ENCODE measurements at regions not wholly inside any gene's neighbourhood (a gene's known extent, or its start where the extent isn't known, plus 50 kb on each side); places are given as distances from the start of the nearest gene placed in this dataset.

GRCh38 chr21:27739187-27739586, 772.3 kb upstream of the ADAMTS5 start:
- Histone ChIP-seq H3K9me2 (ENCODE audit: insufficient read depth) (0 out of 2 replicates have a peak, but pooled peaks cover 20% of the 10 kb centered on the region), H3K4me3 (no peak overlapping the region), H3K27ac (ENCODE audit: low read depth) (no peak overlapping the region), H3K4me2 (no peak overlapping the region), H3K4me1 (ENCODE audit: insufficient read depth) (peaks cover 6% of the 10 kb centered on the region; the same call in 1 of the 2 replicates), H3F3A (replicated peaks; ENCODE audit: low read depth) (no peaks in the 10 kb centered on the region), H4K20me1 (replicated peaks; ENCODE audit: insufficient read depth) (no peaks in the 10 kb centered on the region), H3K79me2 (replicated peaks; ENCODE audit: insufficient read depth) (no peaks in the 10 kb centered on the region), H3K27me3 (ENCODE audit: insufficient read depth) (no peaks in the 10 kb centered on the region), H2AFZ (no peak overlapping the region; the same call in 1 of the 2 replicates), H3K36me3 (ENCODE audit: insufficient read depth) (no peaks in the 10 kb centered on the region)
- no peak for TF ChIP-seq CREB1 (CRISPR knock-in tag; IDR thresholded peaks at IDR 0.05; ENCODE audit: low read depth)
- no peak for TF ChIP-seq ZNF114 (CRISPR knock-in tag; IDR thresholded peaks at IDR 0.05)
- ATAC-seq (no peak), DNase-seq (ENCODE audit: low spot score) (no peak)
- no peak overlapping the region for H3K27ac Mint-ChIP-seq
- no peaks in the 10 kb centered on the region for H3K27me3 Mint-ChIP-seq (ENCODE audit: insufficient read depth, low read depth, poor library complexity)
- H3K4me3 Mint-ChIP-seq: no peak overlapping the region
- H3K36me3 Mint-ChIP-seq (ENCODE audit: low read depth): peaks cover under 1% of the 10 kb centered on the region; the same call in 1 of the 3 replicates
- no peaks in the 10 kb centered on the region for H3K4me1 Mint-ChIP-seq
- H3K9me3 Mint-ChIP-seq: peaks cover 16% of the 10 kb centered on the region

DNA sequence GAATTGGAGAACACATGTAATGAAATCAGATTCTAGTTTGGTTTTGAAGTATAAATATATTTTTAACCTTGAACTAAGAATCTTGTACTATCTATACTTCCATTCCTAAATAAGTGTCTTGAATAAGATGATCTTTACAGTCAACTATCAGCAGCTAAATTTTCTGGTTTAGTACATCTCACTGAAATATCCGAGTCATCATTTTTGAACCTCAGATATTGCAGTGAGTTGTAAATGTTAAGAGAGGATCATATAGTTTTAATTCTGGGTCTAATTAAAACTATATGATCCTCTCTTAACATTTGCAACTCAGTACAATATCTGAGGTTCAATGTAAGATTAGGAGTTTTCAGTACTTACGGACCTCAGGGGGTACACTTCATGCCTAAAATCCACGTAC, 768.8 kb upstream of the ADAMTS5 start:
- peaks cover 10% of the 10 kb centered on the region; the same call in 2 of the 3 replicates for H3K9me3 Mint-ChIP-seq
- Histone ChIP-seq H3F3A (replicated peaks; ENCODE audit: low read depth) (no peaks in the 10 kb centered on the region), H3K36me3 (ENCODE audit: insufficient read depth) (no peaks in the 10 kb centered on the region), H3K27ac (ENCODE audit: low read depth) (no peak overlapping the region), H3K4me2 (no peak overlapping the region), H3K4me3 (no peak overlapping the region), H3K79me2 (replicated peaks; ENCODE audit: insufficient read depth) (no peaks in the 10 kb centered on the region), H2AFZ (no peak overlapping the region), H3K27me3 (ENCODE audit: insufficient read depth) (no peaks in the 10 kb centered on the region), H3K4me1 (ENCODE audit: insufficient read depth) (peaks cover 6% of the 10 kb centered on the region; the same call in 1 of the 2 replicates), H4K20me1 (replicated peaks; ENCODE audit: insufficient read depth) (no peaks in the 10 kb centered on the region), H3K9me2 (ENCODE audit: insufficient read depth) (0 out of 2 replicates have a peak, but pooled peaks cover 9% of the 10 kb centered on the region)
- H3K27me3 Mint-ChIP-seq (ENCODE audit: insufficient read depth, low read depth, poor library complexity): no peaks in the 10 kb centered on the region
- no peak overlapping the region for H3K27ac Mint-ChIP-seq
- TF ChIP-seq NANOG (IDR thresholded peaks at IDR 0.05; ENCODE audit: borderline replicate concordance) (no peak), EZH2 (IDR thresholded peaks at IDR 0.05; ENCODE audit: low read depth, unreplicated experiment) (no peak), ZNF114 (CRISPR knock-in tag; IDR thresholded peaks at IDR 0.05) (no peak)
- no peaks in the 10 kb centered on the region for H3K4me1 Mint-ChIP-seq
- ATAC-seq (no peak), DNase-seq (ENCODE audit: low spot score) (no peak)
- H3K4me3 Mint-ChIP-seq: no peak overlapping the region
- no peaks in the 10 kb centered on the region for H3K36me3 Mint-ChIP-seq (ENCODE audit: low read depth)

DNA sequence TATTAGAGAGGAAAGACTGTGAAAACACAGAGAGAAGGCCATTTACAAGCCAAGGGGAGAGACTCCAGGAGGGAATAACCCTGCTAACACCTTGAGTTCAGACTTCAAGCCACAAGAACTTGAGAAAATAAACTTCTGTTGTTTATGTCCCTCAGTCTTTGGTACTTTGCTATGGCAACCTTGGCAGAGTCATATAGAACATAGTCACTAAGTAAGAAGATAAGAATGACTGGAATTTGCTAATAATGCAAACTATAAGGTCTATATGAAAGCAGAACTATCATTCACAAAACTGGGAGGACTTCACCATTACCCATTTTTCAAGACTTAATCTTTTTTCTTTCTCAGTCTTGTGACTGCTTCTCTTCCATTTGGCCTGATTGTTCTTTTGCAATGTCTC, 767.3 kb upstream of the ADAMTS5 start:
- H2AFZ ChIP-seq: no peak overlapping the region
- Mint-ChIP-seq H3K4me3 (no peak overlapping the region), H3K27me3 (ENCODE audit: insufficient read depth, low read depth, poor library complexity) (no peaks in the 10 kb centered on the region), H3K9me3 (peaks cover 10% of the 10 kb centered on the region; the same call in 2 of the 3 replicates), H3K27ac (no peak overlapping the region), H3K36me3 (ENCODE audit: low read depth) (no peaks in the 10 kb centered on the region), H3K4me1 (no peaks in the 10 kb centered on the region)
- no peaks in the 10 kb centered on the region for H3K36me3 ChIP-seq (ENCODE audit: insufficient read depth)
- H3K9me2 ChIP-seq (ENCODE audit: insufficient read depth): 0 out of 2 replicates have a peak, but pooled peaks cover 9% of the 10 kb centered on the region
- no peaks in the 10 kb centered on the region for H3K79me2 ChIP-seq (replicated peaks; ENCODE audit: insufficient read depth)
- no peaks in the 10 kb centered on the region for H3K4me1 ChIP-seq (ENCODE audit: insufficient read depth)
- no peak overlapping the region for H3K27ac ChIP-seq (ENCODE audit: low read depth)
- no peak for DNase-seq (ENCODE audit: low spot score)
- H3K4me2 ChIP-seq: no peak overlapping the region
- ATAC-seq: no peak
- no peaks in the 10 kb centered on the region for H3K27me3 ChIP-seq (ENCODE audit: insufficient read depth)
- no peaks in the 10 kb centered on the region for H4K20me1 ChIP-seq (replicated peaks; ENCODE audit: insufficient read depth)
- H3F3A ChIP-seq (replicated peaks; ENCODE audit: low read depth): no peaks in the 10 kb centered on the region
- no peak overlapping the region for H3K4me3 ChIP-seq
- TF ChIP-seq ZNF331 (CRISPR knock-in tag; IDR thresholded peaks at IDR 0.05; ENCODE audit: low read depth): no peak
- TF ChIP-seq CREB1 (CRISPR knock-in tag; IDR thresholded peaks at IDR 0.05; ENCODE audit: low read depth): no peak
- TF ChIP-seq STAT1 (IDR thresholded peaks at IDR 0.05; ENCODE audit: unreplicated experiment): no peak
- no peak for TF ChIP-seq ZNF114 (CRISPR knock-in tag; IDR thresholded peaks at IDR 0.05)
- TF ChIP-seq, protein P1, sequence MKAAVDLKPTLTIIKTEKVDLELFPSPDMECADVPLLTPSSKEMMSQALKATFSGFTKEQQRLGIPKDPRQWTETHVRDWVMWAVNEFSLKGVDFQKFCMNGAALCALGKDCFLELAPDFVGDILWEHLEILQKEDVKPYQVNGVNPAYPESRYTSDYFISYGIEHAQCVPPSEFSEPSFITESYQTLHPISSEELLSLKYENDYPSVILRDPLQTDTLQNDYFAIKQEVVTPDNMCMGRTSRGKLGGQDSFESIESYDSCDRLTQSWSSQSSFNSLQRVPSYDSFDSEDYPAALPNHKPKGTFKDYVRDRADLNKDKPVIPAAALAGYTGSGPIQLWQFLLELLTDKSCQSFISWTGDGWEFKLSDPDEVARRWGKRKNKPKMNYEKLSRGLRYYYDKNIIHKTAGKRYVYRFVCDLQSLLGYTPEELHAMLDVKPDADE (IDR thresholded peaks at IDR 0.05): no peak
- no peak for TF ChIP-seq ZNF462 (CRISPR knock-in tag; IDR thresholded peaks at IDR 0.05)
- TF ChIP-seq JUNB (IDR thresholded peaks at IDR 0.05; ENCODE audit: unreplicated experiment): no peak
- no peak for TF ChIP-seq POLR2AphosphoS5 (IDR thresholded peaks at IDR 0.05; ENCODE audit: low read depth)
- no peak for TF ChIP-seq EZH2phosphoT487 (IDR thresholded peaks at IDR 0.05; ENCODE audit: unreplicated experiment)

Data from GM23338 (cell line).